T1000 (cell line): ENCODE measurements at regions not wholly inside any gene's neighbourhood (a gene's known extent, or its start where the extent isn't known, plus 50 kb on each side); places are given as distances from the start of the nearest gene placed in this dataset.

Experiments used
- DNase-seq: peaks from one replicate; lab custom pipeline; 2025; ENCODE audit warnings: mixed read lengths; lab: John Stamatoyannopoulos, UW

GRCh38 chr6:104574135-104574750, 285.5 kb downstream of the HACE1 start:
- no peak for DNase-seq

GRCh38 chr6:104573350-104573749, 286.4 kb downstream of the HACE1 start:
- DNase-seq, result no peak

- DNase-seq, result no peak
These were observed 286.8 kb downstream of the HACE1 start for GRCh38 chr6:104572901-104573300.

- DNase-seq, result peak; percentile 11
These were observed 293.3 kb downstream of the HACE1 start for GRCh38 chr6:104566411-104566810.

GRCh38 chr6:104563306-104563705, 296.4 kb downstream of the HACE1 start:
- DNase-seq, result no peak

GRCh38 chr6:104559435-104560202, 300.1 kb downstream of the HACE1 start:
- no peak for DNase-seq

GRCh38 chr6:104558746-104559145, 301.0 kb downstream of the HACE1 start:
- DNase-seq, result no peak

- no peak for DNase-seq
These were observed 311.4 kb downstream of the HACE1 start for GRCh38 chr6:104548297-104548696.

- no peak for DNase-seq
These were observed 318.3 kb downstream of the HACE1 start for GRCh38 chr6:104541411-104541810.

- DNase-seq, result no peak
These were observed 319.0 kb downstream of the HACE1 start for GRCh38 chr6:104540743-104541142.

- DNase-seq, result no peak
These were observed 320.5 kb downstream of the HACE1 start for GRCh38 chr6:104539173-104539572.

GRCh38 chr6:104537872-104538271, 321.8 kb downstream of the HACE1 start:
- no peak for DNase-seq

GRCh38 chr6:104537180-104537579, 322.5 kb downstream of the HACE1 start:
- no peak for DNase-seq

GRCh38 chr6:104532462-104532861, 327.3 kb downstream of the HACE1 start:
- no peak for DNase-seq

GRCh38 chr6:104531646-104532045, 328.1 kb downstream of the HACE1 start:
- no peak for DNase-seq

GRCh38 chr6:104527761-104528415, 331.8 kb downstream of the HACE1 start:
- DNase-seq, result no peak

GRCh38 chr6:104527311-104527710, 332.4 kb downstream of the HACE1 start:
- no peak for DNase-seq

- DNase-seq, result no peak
These were observed 333.3 kb downstream of the HACE1 start for GRCh38 chr6:104526376-104526775.

- peak; percentile 12 for DNase-seq
These were observed 333.9 kb downstream of the HACE1 start for GRCh38 chr6:104525677-104526322.

- no peak for DNase-seq
These were observed 337.2 kb downstream of the HACE1 start for GRCh38 chr6:104522533-104522932.

- no peak for DNase-seq
These were observed 338.5 kb downstream of the HACE1 start for GRCh38 chr6:104521176-104521575.

GRCh38 chr6:104519566-104519965, 340.2 kb downstream of the HACE1 start:
- no peak for DNase-seq

GRCh38 chr6:104509355-104509754, 350.4 kb downstream of the HACE1 start:
- DNase-seq, result no peak
